HFFc6 (cell line): ENCODE measurements at regions not wholly inside any gene's neighbourhood (a gene's known extent, or its start where the extent isn't known, plus 50 kb on each side); places are given as distances from the start of the nearest gene placed in this dataset.

Source experiments
- DNase-seq: peaks from one replicate; pipeline ENCODE4 v3.0.0-alpha.2; 2018
- H3K27ac Mint-ChIP-seq: 2 replicates; pipeline ENCODE4 v1.8.0; 2020; ENCODE audit warnings: mild to moderate bottlenecking, mixed read lengths
- H3K27me3 Mint-ChIP-seq: 2 replicates; pipeline ENCODE4 v1.8.0; 2021; ENCODE audit warnings: mild to moderate bottlenecking, moderate library complexity, mixed read lengths; ENCODE audit not compliant: insufficient read depth
- H3K36me3 Mint-ChIP-seq: 2 replicates; pipeline ENCODE4 v1.8.0; 2021; ENCODE audit warnings: low read depth, mixed read lengths
- H3K4me1 Mint-ChIP-seq: 2 replicates; pipeline ENCODE4 v1.8.0; 2020; ENCODE audit warnings: low read depth, mixed read lengths
- H3K4me3 Mint-ChIP-seq: 2 replicates; pipeline ENCODE4 v1.8.0; 2020; ENCODE audit warnings: mild to moderate bottlenecking, moderate library complexity, mixed read lengths
- H3K9me3 Mint-ChIP-seq: 2 replicates; pipeline ENCODE4 v1.8.0; 2020; ENCODE audit warnings: mild to moderate bottlenecking, mixed read lengths
- CTCF ChIP-seq: fragments of 200-600 bp; sonication (generic); IDR thresholded peaks from 2 replicates; pipeline ENCODE4 v1.5.0; 2021; ENCODE audit warnings: antibody characterized with exemption, mild to moderate bottlenecking

- no peak for TF ChIP-seq CTCF
- peak overlapping the region; percentile 46 for H3K4me3 Mint-ChIP-seq
- peaks cover 18% of the 10 kb centered on the region for H3K4me1 Mint-ChIP-seq
- H3K36me3 Mint-ChIP-seq, result no peaks in the 10 kb centered on the region
- no peaks in the 10 kb centered on the region for H3K27me3 Mint-ChIP-seq
- no peaks in the 10 kb centered on the region for H3K9me3 Mint-ChIP-seq
- H3K27ac Mint-ChIP-seq, result no peak overlapping the region; the same call in 1 of the 2 replicates
- peak; percentile 39 for DNase-seq
These were observed 194.1 kb upstream of the ZBTB20 start for GRCh38 chr3:115341208-115341607.

- no peaks in the 10 kb centered on the region for H3K4me1 Mint-ChIP-seq
- DNase-seq, result no peak
These were observed 200.6 kb upstream of the ZBTB20 start for GRCh38 chr3:115347737-115348136.

GRCh38 chr3:115348412-115348811 is 201.3 kb upstream of the ZBTB20 start:
- Mint-ChIP-seq H3K4me3 (no peak overlapping the region), H3K36me3 (no peaks in the 10 kb centered on the region), H3K9me3 (no peaks in the 10 kb centered on the region), H3K4me1 (no peaks in the 10 kb centered on the region), H3K27ac (no peak overlapping the region), H3K27me3 (no peaks in the 10 kb centered on the region)
- no peak for DNase-seq
- no peak for TF ChIP-seq CTCF

More at GRCh38 chr3:115347737-115348136, 200.6 kb upstream of the ZBTB20 start:
- H3K27ac Mint-ChIP-seq, result no peak overlapping the region
- no peaks in the 10 kb centered on the region for H3K9me3 Mint-ChIP-seq
- no peaks in the 10 kb centered on the region for H3K36me3 Mint-ChIP-seq
- no peak for TF ChIP-seq CTCF
- no peaks in the 10 kb centered on the region for H3K27me3 Mint-ChIP-seq
- no peak overlapping the region for H3K4me3 Mint-ChIP-seq

- no peaks in the 10 kb centered on the region for H3K9me3 Mint-ChIP-seq
- no peaks in the 10 kb centered on the region for H3K27me3 Mint-ChIP-seq
- TF ChIP-seq CTCF, result no peak
- no peaks in the 10 kb centered on the region for H3K36me3 Mint-ChIP-seq
- H3K4me1 Mint-ChIP-seq, result no peaks in the 10 kb centered on the region
- DNase-seq, result no peak
- no peak overlapping the region for H3K4me3 Mint-ChIP-seq
- no peak overlapping the region for H3K27ac Mint-ChIP-seq
These were observed 202.1 kb upstream of the ZBTB20 start for GRCh38 chr3:115348951-115349745.

- Mint-ChIP-seq H3K9me3 (no peaks in the 10 kb centered on the region), H3K4me3 (no peak overlapping the region), H3K27ac (no peak overlapping the region), H3K36me3 (no peaks in the 10 kb centered on the region), H3K4me1 (no peaks in the 10 kb centered on the region), H3K27me3 (no peaks in the 10 kb centered on the region)
- DNase-seq, result no peak
- TF ChIP-seq CTCF, result no peak
These were observed 203.5 kb upstream of the ZBTB20 start for GRCh38 chr3:115350606-115351005.
